ENCODE measurements at regions not wholly inside any gene's neighbourhood (a gene's known extent, or its start where the extent isn't known, plus 50 kb on each side); places are given as distances from the start of the nearest gene placed in this dataset.

- no peak for DNase-seq (ENCODE audit: low read depth in 4 of 4, low spot score in 3 of 4)
These were observed 122.0 kb upstream of the EGLN3 start for GRCh38 chr14:34072921-34073320.

GRCh38 chr14:34072401-34072800 lies 121.5 kb upstream of the EGLN3 start:
- DNase-seq (ENCODE audit: low read depth in 4 of 4, low spot score in 3 of 4) = no peak

DNA sequence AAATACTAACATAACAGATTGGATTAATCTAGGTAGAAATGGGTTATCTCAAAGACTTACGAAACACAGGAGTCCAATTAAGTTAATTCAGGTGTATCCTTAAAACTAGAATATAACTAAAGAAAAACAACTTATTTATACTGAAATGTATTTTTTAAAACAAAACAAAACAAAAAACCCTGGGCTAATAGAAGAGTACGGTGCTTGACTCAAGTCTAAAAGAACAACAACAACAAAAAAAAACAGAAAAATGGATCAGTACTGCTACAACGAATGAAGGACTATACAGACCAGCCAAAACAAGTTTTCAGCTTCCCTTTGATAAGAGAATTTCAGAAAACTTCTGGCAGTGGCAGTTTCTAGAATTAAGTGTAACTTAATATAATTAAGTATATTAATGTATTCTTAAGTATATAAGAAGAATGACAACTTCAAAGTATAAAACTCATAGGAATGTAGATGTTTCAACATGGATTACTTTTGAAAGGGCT lies 120.1 kb upstream of the EGLN3 start:
- DNase-seq (ENCODE audit: low read depth in 4 of 4, low spot score in 3 of 4) = no peak

- no peak for DNase-seq (ENCODE audit: low read depth in 4 of 4, low spot score in 3 of 4)
These were observed 119.1 kb upstream of the EGLN3 start for GRCh38 chr14:34069854-34070582.

DNA sequence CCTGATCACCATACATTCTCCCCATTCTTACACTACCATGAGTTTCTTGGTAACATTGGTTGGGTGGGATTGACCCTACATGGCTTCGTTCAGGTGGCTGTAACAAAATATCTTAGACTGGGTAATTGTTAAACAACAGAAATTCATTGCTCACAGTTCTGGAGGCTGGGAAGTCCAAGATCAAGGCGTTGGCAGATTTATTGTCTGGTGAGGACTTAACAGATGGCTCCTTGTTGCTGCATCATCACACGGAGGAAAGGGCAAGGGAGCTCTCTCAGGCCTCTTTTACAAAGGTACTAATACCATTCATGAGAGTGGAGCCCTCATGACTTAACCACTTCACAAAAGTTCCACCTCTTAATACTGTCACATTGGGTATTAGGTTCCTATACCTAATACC lies 116.7 kb upstream of the EGLN3 start:
- DNase-seq (ENCODE audit: low read depth in 4 of 4, low spot score in 3 of 4) = no peak

DNA sequence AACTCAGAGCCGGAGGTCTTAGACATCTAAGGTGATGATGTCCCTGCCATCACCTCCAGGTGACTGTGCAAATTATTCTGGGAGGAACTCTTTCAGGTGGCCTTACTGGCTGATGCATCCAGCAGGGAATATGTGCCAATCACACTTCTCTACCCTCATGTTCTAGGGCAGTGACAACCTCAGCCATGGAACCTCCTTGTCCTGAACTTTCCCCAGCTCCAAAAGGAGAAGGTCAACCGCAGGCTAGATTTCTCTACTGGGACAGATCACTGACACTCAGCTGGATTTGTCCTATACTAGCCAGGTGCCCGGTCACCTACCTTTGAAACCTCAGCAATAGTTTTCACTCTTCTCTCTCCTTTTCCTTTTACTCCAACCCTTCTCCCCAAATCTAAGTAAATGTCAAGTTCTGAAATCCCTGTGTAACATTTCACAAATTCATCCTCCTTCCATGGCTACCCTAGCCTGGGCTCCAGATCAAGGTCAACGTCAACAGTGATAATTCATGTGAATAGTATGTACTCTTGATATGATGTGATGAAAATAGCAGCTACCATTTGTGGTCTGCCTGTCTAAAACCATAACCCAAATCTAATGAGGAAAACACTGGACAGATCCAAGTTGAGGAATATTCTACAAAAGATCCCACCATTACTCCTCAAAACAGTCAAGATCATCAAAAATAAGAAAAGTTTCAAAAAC lies 115.0 kb upstream of the EGLN3 start:
- DNase-seq (ENCODE audit: low read depth in 4 of 4, low spot score in 3 of 4) = no peak

DNA sequence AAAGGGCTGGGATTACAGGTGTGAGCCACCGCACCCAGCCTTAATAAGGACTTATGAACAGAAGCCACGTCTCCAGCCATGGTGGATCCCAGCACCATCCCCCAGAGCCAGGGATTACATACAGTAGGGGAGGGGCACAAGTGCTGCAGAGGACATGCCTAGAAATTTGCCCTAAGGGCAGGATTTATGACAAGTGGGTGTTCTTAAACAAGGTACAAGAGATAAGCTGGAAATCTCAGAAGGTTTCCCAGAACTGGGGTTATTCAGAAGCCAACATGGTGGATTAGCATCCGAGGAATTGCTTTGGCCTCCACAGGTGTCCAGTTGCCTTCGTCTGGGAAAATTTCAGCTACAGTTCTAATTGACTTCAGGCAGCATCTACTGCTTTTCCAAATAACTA lies 114.4 kb upstream of the EGLN3 start:
- DNase-seq (ENCODE audit: low read depth in 4 of 4, low spot score in 3 of 4) = no peak

DNA sequence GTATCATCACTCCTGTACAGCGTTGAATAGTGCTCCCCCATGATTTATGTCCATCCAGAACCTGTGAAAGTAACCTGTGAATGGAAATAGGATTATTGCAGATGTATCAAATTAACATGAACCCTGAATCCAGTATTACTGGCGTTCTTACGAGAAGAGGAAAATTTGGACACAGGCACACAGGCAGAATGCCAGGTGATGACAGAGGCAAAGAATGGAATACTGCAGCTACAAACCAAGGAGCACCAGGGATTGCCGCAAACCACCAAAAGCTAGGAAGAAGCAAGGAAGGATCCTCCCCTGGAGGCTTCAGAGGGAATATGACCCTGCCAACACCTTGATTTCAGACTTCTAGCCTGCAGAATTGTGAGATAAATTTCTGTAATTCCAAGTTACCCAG lies 113.5 kb upstream of the EGLN3 start:
- DNase-seq (ENCODE audit: low read depth in 4 of 4, low spot score in 3 of 4) = no peak

GRCh38 chr14:34063470-34064164 lies 112.7 kb upstream of the EGLN3 start:
- DNase-seq (ENCODE audit: low read depth in 4 of 4, low spot score in 3 of 4) = no peak

DNA sequence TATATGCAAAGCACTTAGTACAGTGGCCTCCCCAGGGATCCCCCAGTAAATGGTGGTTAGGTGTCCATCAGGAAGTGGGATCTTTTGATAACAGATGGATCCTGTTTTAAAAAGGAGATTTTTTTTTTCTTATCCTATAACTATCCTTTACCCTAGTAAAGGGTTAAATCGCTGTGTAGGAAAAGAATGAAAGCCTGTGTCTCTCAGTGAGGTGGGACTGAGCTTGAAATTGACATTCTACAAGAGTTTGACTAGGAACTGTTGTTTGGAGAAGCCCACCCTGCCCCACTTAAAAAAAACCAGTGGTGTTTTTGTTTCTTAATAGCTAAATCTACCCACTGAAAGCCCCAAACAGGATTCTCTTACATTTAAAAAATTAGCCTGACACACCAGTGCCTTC lies 112.2 kb upstream of the EGLN3 start:
- DNase-seq (ENCODE audit: low read depth in 4 of 4, low spot score in 3 of 4) = no peak

- DNase-seq (ENCODE audit: low read depth in 4 of 4, low spot score in 3 of 4) = no peak
These were observed 111.6 kb upstream of the EGLN3 start for GRCh38 chr14:34062353-34062973.

DNA sequence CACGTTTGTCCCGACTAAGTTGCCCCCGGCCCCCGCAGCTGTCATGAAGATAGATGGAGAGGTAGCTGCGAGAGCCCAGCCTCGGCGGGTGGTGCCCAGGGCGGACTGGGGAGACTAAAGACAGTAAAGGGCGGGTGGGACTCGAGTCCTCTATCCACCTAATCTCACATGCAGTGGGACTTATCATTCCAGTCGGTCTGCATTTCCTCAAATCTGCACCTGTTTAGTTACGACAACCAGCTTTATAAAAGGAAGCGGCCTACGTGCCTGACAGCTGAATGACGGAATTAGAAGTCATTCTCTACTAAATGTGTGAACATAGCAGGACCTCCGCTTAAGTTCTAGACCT lies 109.8 kb upstream of the EGLN3 start:
- no peak for DNase-seq (ENCODE audit: low read depth in 4 of 4, low spot score in 3 of 4)

GRCh38 chr14:34059925-34060650 lies 109.2 kb upstream of the EGLN3 start:
- peak in 1 of 4 donors; percentile 60 for DNase-seq (ENCODE audit: low read depth in 4 of 4, low spot score in 3 of 4)

GRCh38 chr14:34059037-34059924 lies 108.4 kb upstream of the EGLN3 start:
- no peak for DNase-seq (ENCODE audit: low read depth in 4 of 4, low spot score in 3 of 4)

DNA sequence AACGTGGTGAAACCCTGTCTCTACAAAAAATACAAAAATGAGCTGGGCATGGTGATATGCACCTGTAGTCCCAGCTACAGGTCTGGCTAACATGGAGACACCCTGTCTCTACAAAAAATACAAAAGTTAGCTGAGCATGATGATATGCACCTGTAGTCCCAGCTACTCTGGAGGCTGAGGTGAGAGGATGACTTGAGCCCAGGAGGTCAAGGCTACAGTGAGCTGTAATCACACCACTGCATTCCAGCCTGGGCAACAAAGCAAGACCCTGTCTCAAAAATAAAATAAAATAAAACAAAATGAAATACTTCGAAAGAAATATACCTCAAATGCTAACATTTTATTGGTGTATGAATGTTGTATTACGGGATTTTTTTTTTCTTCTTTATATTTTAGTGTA lies 107.6 kb upstream of the EGLN3 start:
- DNase-seq (ENCODE audit: low read depth in 4 of 4, low spot score in 3 of 4) = no peak

- no peak for DNase-seq (ENCODE audit: low read depth in 4 of 4, low spot score in 3 of 4)
These were observed 105.2 kb upstream of the EGLN3 start for GRCh38 chr14:34056046-34056445.

GRCh38 chr14:34055157-34055950 lies 104.5 kb upstream of the EGLN3 start:
- no peak for DNase-seq (ENCODE audit: low read depth in 4 of 4, low spot score in 3 of 4)

GRCh38 chr14:34053666-34054065 lies 102.8 kb upstream of the EGLN3 start:
- DNase-seq (ENCODE audit: low read depth in 4 of 4, low spot score in 3 of 4) = no peak

DNA sequence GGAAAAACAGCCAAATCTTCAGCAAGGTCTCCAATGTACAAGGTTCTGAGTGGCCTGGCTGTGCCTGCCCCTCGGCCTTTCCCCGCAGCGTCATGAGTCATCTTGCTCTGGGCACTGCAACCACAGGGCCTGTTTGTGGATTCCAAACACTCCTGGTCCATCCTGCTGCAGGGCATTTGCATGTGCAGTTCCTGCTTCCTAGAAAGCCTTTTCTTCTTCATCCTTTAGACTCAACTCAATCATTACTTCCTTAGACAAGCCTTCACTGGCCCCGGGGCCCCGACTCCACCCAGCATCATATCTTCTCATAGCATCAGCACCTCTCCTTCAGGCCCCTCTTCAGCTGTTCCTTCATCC lies 101.8 kb upstream of the EGLN3 start:
- DNase-seq (ENCODE audit: low read depth in 4 of 4, low spot score in 3 of 4) = no peak

All from left renal pelvis (tissue), 4 donors.